ENCODE measurements at regions not wholly inside any gene's neighbourhood (a gene's known extent, or its start where the extent isn't known, plus 50 kb on each side); places are given as distances from the start of the nearest gene placed in this dataset.
"Not testable (repeated sequence)": the region's sequence is repeated elsewhere in the genome, so short reads cannot be mapped to it uniquely, and the experiment has no call there.

- Histone ChIP-seq H3K9ac (ENCODE audit: low read depth, low read length) (peak overlapping the region; percentile 80; the same call in 1 of the 2 replicates), H3K4ac (ENCODE audit: low read depth, low read length) (peak overlapping the region; percentile 88; the same call in 1 of the 2 replicates), H3K56ac (ENCODE audit: extremely low read depth, insufficient read depth, low read length) (0 out of 2 replicates have a peak overlapping the region, but pooled peaks have one; percentile 82), H2AFZ (replicated peaks; ENCODE audit: low read length, poor library complexity) (peak overlapping the region; percentile 65), H4K91ac (ENCODE audit: insufficient read depth, low read depth, low read length) (peak overlapping the region; percentile 54; the same call in 1 of the 2 replicates), H3K4me2 (ENCODE audit: low read depth, low read length) (peak overlapping the region; percentile 31), H3K27ac (ENCODE audit: insufficient read depth, low read length) (peak overlapping the region; percentile 89), H2AK9ac (replicated peaks; ENCODE audit: low read depth, low read length, poor library complexity) (peak overlapping the region; percentile 55), H2BK5ac (ENCODE audit: low read depth, low read length, poor library complexity, severe bottlenecking) (peak overlapping the region; percentile 74), H3K79me1 (ENCODE audit: low read depth in 1 of 2, low read length in 2 of 2) (peaks cover 7 to 15% of the 10 kb centered on the region in 2 experiments; a peak in 2 of 4 replicates), H2BK120ac (ENCODE audit: low read depth, low read length) (peak overlapping the region; percentile 73; the same call in 1 of the 2 replicates), H3K4me3 (ENCODE audit: insufficient read depth, low read depth, low read length) (peak overlapping the region; percentile 65)
- H3K23ac ChIP-seq (ENCODE audit: low read depth, low read length); H3K14ac ChIP-seq (replicated peaks; ENCODE audit: low read depth, low read length); H3K36me3 ChIP-seq (ENCODE audit: control insufficient read depth, insufficient read depth, low read length); H4K8ac ChIP-seq (ENCODE audit: low read depth in 2 of 2, low read length in 2 of 2); H4K20me1 ChIP-seq (ENCODE audit: insufficient read depth, low read length); H3K18ac ChIP-seq (ENCODE audit: low read depth, low read length); dilution Hi-C loops (cut with HindIII; ENCODE audit: low sequenced_read_pairs, unreplicated experiment); H3K27me3 ChIP-seq (ENCODE audit: control insufficient read depth, insufficient read depth, low read length); H2BK15ac ChIP-seq (ENCODE audit: low read depth, low read length); CTCF ChIA-PET; H3K4me1 ChIP-seq (ENCODE audit: control insufficient read depth, insufficient read depth, low read length); H3K9me3 ChIP-seq (ENCODE audit: control insufficient read depth, insufficient read depth, low read length); H2AK5ac ChIP-seq (ENCODE audit: low read depth, low read length); H2BK20ac ChIP-seq (ENCODE audit: low read depth, low read length); BruUV-seq (replicated peaks); in situ Hi-C loops (cut with MboI; ENCODE audit: low sequenced_read_pairs); H4K5ac ChIP-seq (ENCODE audit: low read depth, low read length); POLR2A ChIA-PET (ENCODE audit: unreplicated experiment); H3K9me1 ChIP-seq (ENCODE audit: insufficient read depth, low read length): not testable (repeated sequence)
- peak; percentile 98 for DNase-seq
- peak; percentile 100 for ATAC-seq (ENCODE audit: low read depth)
- peak; percentile 49; the same call in 1 of the 2 replicates for TF ChIP-seq MAZ (IDR thresholded peaks at IDR 0.05; ENCODE audit: borderline replicate concordance, low read depth, low read length)
- TF ChIP-seq MXI1 (IDR thresholded peaks at IDR 0.05; ENCODE audit: borderline replicate concordance, low read depth, low read length), result 0 out of 2 replicates have a peak, but pooled peaks have one; percentile 40
- intact Hi-C loops (cut with micrococcal nuclease), result loop anchor here (10.0 kb wide), 1 partner anchor 670 kb away; no protein-coding TSS in a partner anchor
- 0% methylated on average over 27 of the region's 73 CpGs; no CpG with 5 or more reads in 1 of the 2 experiments for WGBS, 2 experiments (ENCODE audit: extremely low coverage in 2 of 2, insufficient read length in 1 of 2)
Measured at GRCh38 chr3:75434913-75435793, 229.0 kb upstream of the FRG2C start.

All from IMR-90 (cell line).